ENCODE measurements at regions not wholly inside any gene's neighbourhood (a gene's known extent, or its start where the extent isn't known, plus 50 kb on each side); places are given as distances from the start of the nearest gene placed in this dataset.

DNA sequence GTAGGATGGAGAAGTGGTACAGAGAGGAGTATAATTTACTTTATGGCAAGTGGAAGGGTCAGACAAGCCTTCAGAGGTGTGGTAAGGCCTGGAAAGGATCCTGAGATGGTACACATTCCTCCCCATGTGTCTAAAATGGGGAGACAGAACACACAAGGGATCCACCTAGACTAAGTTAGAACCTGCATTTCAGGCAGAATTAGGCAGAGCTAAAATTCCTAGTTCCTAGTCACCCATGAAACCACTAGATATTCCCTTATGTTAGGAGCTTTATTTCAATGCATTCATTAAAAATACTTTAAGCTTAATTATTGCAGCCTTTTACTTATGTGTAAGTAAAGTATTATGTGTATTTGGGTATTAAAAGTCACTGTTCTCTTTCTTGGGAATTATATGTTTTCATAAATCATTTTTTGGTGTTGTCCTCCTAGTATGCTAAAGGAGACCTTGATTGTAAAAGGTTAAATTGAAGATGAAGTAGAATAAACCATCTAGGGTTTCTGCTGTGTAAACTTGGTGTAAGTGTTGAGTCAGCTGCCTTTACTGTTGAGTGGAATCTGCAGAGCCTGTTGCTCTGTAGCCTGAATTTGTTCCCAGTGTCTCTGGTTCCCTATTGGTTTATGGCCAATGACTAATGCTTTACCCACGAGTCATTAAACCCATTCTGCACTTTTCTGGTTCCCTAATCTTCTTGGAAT, 423.2 kb downstream of the ATP23 start:
- no peak for DNase-seq

DNA sequence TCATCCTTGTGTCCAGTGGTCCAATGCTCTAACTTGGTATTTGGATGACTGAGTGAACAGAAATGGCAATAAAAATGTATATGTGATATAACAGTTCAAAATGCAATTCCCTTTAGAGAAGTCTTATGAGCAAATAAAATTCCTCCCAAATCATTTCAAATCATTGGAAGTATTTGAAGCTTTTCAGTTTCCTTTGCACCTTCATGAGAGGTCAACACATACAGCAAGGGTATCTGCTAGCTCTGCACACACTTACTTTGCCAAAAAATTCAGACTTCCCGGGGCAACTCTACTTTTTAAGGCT, 423.7 kb downstream of the ATP23 start:
- DNase-seq = no peak

DNA sequence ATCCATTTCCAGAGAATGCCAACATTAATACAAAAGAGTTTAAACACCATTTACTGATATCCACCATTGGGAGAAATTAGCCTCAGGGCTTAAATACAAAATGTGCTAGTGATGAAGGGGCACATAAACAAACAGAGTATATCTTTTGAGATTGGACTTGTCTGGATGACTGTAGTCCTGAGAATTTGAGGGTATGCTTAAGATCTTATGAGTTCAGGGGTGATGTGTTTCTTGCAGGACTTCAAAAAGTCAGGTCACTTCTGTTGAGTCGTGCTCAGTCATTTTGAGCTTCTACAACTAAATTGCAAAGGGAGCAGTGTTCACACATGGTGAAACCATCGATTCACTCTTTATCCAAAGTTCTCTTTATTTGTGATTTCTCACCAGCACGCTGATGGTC, 425.7 kb downstream of the ATP23 start:
- DNase-seq = no peak

DNA sequence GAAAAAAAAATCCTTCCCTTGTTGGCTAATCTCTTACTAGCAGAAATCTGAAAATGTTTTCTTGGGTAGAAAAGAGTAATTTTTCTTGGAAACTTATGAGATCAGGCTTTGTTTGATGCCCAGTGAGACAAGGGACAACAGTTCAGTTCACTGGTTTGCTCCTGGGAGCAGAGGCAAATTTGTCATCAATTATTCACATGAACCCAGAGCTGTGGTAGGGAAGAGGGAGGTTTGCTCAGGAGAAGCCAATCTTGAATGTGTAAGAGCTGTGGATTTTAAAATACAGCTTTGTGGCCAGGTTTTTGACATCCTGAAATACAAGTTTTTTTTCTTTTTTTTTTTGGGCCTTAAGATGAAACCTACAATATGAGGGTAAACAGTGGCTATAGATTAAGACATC, 426.6 kb downstream of the ATP23 start:
- no peak for DNase-seq

DNA sequence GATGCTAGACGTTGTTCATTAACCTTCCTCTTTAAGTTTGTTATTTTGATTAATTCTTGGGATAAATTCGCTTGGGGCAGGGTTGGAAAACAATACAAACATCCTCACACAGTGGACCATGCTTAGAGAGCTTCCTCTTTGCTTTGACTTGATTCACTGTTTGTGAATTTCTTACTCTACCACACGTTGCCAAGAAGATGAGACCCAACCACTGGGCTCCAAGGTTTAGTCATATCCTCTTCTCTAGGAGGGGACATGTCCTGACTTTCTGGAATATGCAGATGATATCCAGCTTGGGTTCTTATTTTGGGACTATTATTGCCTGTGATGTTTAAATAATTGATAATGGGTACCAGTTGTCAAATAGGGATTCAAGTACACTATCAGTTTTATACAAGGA, 428.2 kb downstream of the ATP23 start:
- DNase-seq = no peak

DNA sequence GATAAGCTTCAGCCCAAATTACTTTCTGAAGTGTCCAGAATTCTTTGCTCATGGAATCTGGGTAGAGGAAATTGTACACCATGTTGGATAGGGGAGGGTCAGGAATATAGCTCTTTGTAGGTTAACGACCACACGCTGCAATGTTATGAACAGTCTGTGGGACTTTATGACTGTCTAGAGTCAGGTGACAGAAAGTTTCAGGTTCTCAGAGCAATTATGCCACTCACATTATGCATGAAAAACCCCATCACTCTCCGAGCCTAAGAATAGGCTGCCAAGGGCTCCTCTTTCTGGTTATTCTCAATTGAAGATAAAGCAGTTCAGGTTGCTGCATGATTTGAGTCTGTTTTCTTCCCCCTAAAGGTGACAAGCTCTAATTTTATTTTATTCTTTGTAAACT, 430.9 kb downstream of the ATP23 start:
- DNase-seq = no peak

DNA sequence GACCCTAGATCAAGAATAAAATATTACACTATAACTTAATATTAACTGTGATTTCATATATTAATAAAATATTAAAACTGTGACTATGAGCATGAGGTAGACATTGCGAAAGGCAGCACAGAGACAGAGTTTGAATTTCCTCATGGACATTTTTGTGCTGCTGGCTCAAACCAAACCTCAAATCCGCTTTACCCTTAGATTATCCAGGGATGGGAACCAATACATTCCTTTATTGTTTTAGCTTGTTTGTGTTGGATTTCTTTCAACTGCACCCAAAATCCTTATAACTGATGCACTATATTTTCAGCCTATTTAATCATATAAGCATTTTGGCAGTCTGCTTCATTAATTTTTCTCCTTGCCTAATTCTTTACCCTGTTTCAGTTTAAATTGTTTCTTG, 436.7 kb downstream of the ATP23 start:
- DNase-seq = no peak

DNA sequence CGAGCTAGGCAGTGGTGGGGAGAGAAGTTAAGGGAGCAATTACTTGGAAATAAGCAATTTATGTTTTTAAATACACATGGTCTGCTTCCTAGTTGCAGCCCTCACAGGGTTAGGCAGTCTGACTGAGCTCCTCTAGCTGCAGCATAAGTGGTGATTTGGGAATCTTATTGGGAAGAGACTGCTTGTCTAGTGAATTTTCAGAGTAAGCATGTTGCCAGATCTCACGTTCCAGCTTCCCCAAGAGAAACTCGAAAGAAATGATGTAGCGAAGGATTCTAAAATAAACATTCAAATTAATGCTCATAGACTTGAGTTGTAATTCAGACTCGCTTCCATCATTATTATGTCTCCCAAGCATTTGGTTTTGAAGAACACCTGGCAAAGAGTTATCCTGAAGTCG, 440.2 kb downstream of the ATP23 start:
- DNase-seq = no peak

DNA sequence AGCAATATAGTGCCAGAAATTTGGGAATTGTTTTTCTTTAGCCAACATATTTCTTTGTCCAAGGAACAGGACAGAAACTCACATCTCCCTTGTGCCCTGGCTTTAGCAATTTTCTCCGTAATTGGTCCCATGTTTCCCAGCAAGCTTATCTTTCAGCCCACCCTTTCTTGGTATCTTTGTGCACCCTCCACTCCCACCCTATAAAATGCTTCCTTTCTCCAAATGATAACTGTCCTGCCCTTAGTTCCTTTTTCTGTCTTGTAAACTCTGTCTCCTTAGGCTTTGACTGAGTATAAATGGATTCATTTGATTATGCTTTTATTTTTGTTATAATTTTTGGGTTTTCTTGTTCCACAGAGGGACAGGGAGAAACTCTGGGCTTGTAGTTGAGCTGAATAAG, 442.8 kb downstream of the ATP23 start:
- DNase-seq = no peak

DNA sequence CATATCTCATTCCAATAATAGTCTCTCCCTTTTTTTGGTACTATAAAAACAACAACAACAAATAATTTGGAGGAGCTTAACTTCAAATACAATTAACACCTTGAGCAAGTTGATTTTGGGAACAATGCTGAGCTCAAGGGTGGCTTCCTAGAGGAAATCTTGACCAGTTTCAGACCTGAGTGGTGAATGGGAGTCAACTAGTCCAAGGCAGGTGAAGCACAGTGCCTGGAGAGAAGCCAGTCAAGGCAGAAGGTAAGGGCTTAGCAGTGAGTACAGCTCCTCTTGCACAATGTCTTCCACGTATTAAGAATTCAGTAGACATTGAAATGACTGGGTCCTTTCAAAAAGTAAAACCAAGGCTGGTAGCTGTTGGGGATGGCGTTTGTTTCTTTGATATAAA, 444.8 kb downstream of the ATP23 start:
- no peak for DNase-seq

DNA sequence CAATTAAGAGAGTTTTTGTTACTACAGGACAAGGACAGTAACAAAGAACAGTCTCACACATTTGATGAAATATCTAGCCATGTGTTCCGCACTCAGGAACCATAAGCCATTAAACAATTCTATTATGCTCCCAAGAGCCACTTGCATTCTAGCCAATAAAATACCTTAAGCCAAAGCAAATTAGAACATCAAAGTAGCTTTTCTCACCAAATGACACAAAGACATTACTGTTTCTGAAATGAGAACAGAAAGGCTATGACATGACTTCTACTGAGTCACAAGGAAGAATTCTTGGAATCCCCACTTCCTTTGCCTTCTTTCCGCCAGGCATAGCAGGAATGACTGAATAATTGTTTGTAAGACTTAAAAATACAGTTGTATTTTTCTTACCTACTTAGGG, 445.8 kb downstream of the ATP23 start:
- DNase-seq = no peak

DNA sequence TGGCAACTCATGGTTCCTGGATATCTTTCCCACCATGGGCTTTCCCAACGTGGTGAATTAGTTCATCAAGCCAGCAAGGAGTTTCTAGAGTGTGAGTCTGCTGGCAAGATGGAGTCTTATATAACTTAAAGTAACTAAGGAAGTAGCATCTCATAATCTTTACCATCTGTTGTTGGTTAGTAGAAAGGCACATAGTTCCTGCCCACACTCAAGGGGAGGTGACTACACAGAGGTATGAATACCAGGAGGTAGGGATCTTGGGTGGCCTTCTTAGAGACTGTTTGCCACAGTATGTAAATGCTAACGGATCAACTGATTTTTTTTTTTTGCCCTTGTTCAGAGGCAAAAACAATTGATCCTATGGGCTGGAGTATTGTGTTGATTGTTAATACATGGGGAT, 446.9 kb downstream of the ATP23 start:
- no peak for DNase-seq

DNA sequence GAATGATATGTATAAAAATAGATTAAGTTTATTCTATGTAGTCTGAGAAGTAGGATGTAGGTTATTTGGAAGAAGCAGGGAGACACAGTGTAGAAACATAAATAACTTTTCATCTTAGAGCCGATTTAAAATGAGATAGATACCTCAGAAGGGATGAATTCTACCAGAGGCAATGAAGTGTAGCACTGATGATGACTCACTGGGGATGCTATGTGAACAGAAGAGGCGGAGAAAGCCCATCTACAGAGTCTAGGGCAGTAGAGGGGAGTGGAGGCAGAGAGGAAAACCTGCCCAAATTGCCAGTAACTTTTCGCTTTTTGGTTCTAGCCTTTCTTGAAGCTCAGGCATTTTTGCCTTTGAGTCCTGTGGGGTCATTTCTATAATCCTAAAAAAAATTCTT, 451.8 kb downstream of the ATP23 start:
- DNase-seq = no peak

DNA sequence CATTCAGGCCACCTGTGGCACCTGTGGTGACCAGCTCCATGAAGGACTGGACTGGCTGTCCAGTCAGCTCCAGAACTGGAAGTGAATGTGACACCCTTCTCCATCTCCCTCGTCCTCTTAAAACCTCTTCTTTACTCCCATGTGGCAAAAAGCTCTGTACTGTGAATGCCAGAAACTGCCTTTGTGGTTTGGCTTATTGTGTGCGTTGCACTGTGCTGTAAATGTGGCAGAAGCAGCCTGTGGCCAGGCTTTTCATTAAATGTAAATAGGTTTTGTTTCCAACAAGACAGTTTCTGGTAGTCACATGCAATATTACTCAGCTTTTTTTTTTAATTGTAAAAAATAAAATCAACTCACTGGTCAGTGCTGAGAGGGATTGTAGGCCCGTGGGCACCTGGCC, 453.7 kb downstream of the ATP23 start:
- DNase-seq = no peak

DNA sequence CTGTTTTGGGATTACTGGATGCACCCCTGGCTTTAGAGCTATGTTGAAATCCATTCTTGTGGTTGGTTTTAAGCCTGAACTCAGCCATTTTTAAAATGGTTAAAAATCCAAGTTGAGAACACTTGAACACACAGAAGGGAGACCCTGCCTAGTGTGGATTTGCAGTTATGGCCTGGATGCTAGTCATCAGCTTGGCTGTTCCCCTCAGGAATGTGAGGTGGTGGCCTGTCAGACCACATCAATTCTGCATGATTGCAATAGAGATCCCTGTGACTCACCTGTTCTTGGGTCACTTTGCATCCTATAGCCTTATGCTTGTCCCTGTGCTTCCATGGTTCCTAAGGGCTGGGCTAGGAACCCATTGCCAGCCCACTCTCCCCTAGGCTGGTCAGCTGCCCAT, 454.1 kb downstream of the ATP23 start:
- DNase-seq = no peak

DNA sequence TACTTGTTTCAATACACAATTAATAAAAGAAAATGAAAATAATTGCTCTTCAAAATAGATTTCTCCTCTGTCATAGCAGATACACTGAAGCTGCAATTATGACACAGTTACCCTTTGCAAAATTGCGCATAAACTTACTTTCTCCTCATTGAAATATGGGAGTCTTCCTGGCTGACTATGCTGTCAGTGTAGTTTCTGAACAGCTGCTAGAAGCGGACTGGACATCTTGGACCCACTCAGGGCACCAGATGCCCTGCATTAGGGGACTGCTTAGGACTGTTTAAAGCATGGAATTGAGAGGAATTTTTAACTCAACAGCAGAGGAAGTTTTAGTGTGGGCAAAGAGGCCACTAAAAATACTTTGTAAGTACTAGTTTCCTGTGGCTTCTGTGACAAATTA, 454.9 kb downstream of the ATP23 start:
- DNase-seq = no peak

DNA sequence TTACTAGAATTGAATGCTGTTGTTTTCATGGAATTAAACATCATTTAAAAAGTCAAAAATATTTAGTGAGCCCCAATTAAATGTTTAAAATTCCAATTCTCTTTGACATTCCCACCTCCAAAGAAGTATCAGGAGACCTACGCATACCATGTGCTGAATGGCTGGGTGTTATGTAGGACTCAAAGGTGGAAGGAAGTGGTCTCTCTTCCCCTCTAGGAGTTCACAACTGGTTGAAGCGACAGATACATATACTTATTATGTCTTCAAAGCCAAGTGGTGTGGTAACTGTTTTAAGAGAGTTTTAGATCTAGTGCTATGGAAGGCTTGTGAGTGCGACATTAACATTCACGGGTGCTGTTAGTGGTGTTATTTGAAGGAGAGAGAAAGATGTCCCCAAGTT, 464.0 kb downstream of the ATP23 start:
- no peak for DNase-seq

DNA sequence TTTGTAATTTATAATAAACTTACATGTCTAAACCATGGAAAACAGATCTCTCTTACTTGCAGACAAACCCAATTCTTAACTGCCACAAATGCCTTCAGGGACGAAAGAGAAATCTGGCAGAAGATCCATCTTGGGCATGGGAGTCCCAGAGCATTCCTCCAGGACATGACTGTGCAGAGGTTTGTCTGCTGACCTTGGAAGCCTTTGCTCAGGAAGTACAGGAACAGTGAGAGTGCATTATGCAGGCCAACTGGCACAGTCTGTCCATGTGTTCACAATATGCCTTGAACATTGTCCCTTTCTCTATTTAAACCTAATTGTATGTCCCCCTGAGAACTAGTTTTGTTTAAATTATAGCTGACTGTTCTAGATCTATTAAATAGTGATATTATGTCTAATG, 467.1 kb downstream of the ATP23 start:
- no peak for DNase-seq

DNA sequence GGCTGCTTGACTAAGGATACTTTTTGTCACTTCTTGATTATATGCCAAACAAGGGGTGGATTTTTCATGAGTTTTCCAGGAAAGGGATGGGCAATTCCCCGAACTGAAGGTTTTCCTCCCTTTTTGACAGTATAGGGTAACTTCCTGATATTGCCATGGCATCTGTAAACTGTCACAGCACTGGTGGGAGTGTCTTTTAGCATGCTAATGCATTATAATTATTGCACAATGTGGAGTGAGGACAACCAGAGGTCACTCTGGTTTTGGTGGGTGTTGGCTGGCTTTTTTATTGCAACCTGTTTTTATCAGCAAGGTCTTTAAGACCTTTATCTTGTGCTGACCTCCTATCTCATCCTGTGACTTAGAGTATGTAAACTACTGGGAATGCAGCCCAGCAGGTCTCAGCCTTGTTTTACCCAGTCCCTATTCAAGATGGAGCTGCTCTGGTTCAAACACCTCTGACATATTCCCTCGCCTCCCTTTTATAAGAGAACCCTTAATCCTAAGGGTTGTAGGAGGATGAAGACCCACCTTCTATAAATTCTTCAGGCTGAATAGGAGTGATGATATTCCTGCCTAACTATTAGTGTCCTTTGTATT, 471.2 kb downstream of the ATP23 start:
- DNase-seq = no peak

DNA sequence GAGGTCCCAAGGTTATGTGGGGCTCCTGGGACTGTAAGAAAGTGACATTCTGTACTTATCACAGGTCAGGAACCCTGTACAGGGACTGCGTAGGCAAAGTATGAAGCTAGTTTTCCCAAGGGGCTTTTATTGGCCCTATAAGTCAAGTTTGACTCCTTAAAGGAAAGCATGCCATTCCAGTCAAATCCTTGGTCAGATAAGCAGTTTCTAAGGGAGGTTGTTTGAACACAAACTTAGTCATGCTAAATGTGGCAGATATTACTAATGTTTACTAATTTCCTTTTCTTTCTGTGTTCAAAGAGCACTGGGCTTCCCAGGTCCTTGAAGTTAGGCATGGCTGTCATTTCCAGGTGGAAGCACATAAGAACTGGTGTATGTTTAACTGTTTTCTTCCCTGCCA, 472.4 kb downstream of the ATP23 start:
- no peak for DNase-seq

DNA sequence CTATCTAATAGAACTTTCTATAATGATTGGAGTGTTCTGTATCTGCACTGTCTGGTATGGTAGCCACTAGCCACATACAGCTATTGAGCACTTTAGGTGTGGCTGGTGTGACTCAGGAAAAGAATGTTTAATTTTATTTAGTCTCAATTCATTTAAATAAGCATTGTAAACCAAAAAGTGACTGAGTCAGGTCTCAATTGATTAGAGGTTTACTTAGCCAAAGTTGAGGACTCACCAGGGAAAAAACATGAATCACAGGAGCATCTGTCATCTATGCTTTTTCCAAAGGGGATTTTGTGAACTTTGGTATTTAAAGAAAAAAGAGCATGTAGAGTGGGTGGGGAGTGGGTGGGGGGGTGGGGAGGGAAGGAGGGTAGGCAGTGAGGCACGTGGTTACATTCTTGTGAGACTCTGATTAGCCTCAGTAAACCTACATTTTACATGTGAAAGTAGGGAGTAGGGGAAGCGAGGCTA, 473.1 kb downstream of the ATP23 start:
- DNase-seq = no peak

DNA sequence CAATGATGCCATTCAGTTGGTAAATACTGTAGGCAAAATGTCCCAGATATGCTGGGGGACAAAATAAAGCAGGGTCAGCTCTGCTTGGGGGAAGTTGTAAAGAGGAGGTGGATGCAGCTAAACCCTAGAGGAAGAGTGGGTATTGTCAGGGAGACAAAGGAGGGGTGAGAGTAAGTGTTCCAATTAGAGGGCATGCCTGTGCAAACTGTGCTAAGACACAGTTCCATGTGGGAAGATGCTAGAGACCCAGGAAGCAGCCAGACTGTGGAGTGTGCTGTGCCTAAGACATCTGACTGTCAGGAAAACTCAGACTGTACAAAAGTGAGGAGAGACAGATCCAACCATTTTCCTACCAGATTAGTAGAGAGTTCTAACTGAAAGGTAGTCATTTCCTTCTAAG, 474.3 kb downstream of the ATP23 start:
- DNase-seq = no peak

DNA sequence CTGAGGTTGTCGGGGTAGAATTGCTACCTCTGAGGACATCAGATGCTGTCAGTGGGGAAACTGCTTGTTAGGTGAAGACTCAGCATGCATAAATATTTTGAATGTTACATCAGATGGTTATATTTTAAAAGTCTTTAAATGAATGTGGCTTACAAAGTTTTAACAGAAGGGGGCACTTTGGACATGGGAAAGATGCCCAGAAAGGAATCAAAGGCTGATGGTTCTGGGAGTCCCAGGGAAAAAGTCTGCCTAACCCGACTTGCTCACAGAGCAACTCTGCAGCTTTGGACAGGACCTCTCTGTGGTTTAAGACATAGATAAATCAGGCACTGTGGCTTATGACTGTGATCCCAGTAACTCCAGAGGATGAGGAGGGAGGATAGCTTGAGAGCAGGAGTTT, 474.9 kb downstream of the ATP23 start:
- no peak for DNase-seq

DNA sequence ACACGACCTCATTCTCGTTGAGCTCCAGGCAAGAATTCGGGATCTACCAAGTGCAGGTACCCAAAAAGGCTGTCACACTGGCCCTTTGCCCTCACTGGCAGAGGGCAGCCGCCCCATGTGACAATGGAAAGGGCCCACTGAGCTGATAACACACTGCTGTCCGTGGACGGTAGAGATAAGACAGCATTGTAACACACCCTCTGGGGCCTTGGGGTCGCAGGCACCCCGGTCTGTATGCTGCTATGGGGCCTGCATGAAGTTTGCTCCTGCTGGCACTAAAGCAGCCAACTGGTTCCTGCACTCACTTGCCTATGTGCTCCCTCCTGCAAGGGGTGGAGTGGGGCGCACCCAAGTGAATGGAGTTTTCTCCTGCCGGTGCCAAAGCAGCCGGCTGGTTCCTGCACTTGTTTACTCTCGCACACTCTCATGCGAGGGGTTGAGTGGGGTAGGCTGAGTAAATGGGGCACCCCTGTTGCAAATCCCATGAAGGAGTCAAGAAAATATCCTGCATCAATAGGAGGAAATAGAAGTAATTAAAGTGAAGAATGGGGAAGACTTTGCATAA, 477.9 kb downstream of the ATP23 start:
- no peak for DNase-seq
